Stomach (tissue), 8 donors: ENCODE measurements at regions not wholly inside any gene's neighbourhood (a gene's known extent, or its start where the extent isn't known, plus 50 kb on each side); places are given as distances from the start of the nearest gene placed in this dataset.
"Not testable (repeated sequence)": the region's sequence is repeated elsewhere in the genome, so short reads cannot be mapped to it uniquely, and the experiment has no call there.

Experiments used
- DNase-seq, 2 donors: peaks; one replicate each; pipeline versions ENCODE4 v3.0.0 to v3.0.0-alpha.2; 2013 to 2019
- H3K27ac ChIP-seq, 5 donors: fragments of 200-600 bp in 4 of 5; sonication (generic) in 4 of 5; one replicate each; pipeline ENCODE4 v1.5.1; 2013 to 2019; ENCODE audit warnings: mild to moderate bottlenecking in 1 of 5, moderate library complexity in 1 of 5
- H3K27me3 ChIP-seq, 3 donors: fragments of 200-600 bp; sonication (generic); one replicate each; pipeline ENCODE4 v1.5.1; 2017 to 2019; ENCODE audit warnings: mixed run types in 1 of 3
- H3K36me3 ChIP-seq, 4 donors: fragments of 200-600 bp; sonication (generic); 1 replicate in 3 of 4; 2 replicates in 1 of 4; pipeline ENCODE4 v1.5.1; 2016 to 2019
- H3K4me1 ChIP-seq, 4 donors: fragments of 200-600 bp; sonication (generic); one replicate each; pipeline ENCODE4 v1.5.1; 2016 to 2019
- H3K4me3 ChIP-seq, 4 donors: fragments of 200-600 bp; sonication (generic) in 3 of 4; one replicate each; pipeline ENCODE4 v1.5.1; 2016 to 2019; ENCODE audit warnings: mild to moderate bottlenecking in 1 of 4
- H3K9me3 ChIP-seq, 4 donors: fragments of 200-600 bp; sonication (generic); one replicate each; pipeline ENCODE4 v1.5.1; 2016 to 2019
- EP300 ChIP-seq: sonication (generic); formaldehyde crosslinking; IDR thresholded peaks from one replicate; pipeline ENCODE4 v1.6.1; 2017; ENCODE audit warnings: antibody characterized with exemption
- POLR2A ChIP-seq, 4 donors: fragments of 450-650 bp; IDR thresholded peaks; one replicate each; pipeline ENCODE4 v1.6.1; 2016; ENCODE audit warnings: antibody characterized with exemption in 4 of 4, control low read depth in 2 of 4, mild to moderate bottlenecking in 1 of 4, moderate library complexity in 1 of 4
- POLR2AphosphoS5 ChIP-seq, 3 donors: sonication (generic); formaldehyde crosslinking; IDR thresholded peaks; one replicate each; pipeline ENCODE4 v1.6.1; 2016; ENCODE audit warnings: antibody characterized with exemption in 3 of 3
- WGBS, 5 donors: extraction: QIAGEN DNeasy Blood & Tissue Kit in 3 of 5; methylation state at CpG; one replicate each; pipeline versions ENCODE4 v1.1.5 to v1.1.7; 2013 to 2018; 5-methylcytosine and 5-hydroxymethylcytosine counted together
- intact Hi-C: fragments of 100-400 bp; cut with DNase I; formaldehyde crosslinking; loops from one replicate; pipeline ENCODE4 v1.15.1; 2023; ENCODE audit warnings: low total_unique reads
- TF ChIP-seq, protein P1 (sequence below), 7 experiments: fragments of 450-650 bp in 4 of 7; fragments of 200-600 bp in 3 of 7; sonication (generic) in 3 of 7; IDR thresholded peaks; one replicate each; pipeline ENCODE4 v1.5.1; 2016 to 2019; ENCODE audit warnings: antibody characterized with exemption in 7 of 7, control low read depth in 2 of 7, mild to moderate bottlenecking in 1 of 7
- donor health status: healthy with polysubstance abuse.
- donor health status: Bipolar disorder and iron deficiency.
- donor health status: healthy.

DNA sequence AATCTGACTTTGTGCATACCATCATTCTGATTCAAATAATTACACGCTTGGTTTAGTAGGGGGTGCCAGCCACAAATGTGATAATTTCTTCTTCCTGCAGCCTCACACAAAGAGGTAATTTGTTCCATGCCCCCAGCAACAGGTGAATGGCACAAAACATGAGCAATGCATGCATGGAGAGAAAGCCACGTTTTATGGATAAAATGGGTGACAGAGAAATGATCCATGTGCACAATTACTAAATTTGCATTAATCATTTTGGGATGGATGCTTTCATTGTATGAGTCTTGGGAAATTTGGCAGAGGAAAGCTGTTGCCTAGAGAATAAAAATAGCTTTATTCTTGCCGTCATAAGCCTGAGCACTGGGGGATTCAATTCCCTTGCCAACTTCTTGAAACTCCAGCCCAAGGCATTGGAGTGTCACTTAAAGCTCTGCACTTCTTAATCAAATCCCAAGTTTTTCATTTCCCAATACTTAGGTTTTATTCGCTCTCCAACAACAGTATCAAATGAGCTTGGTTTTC is 411.6 kb downstream of the GBE1 start:
- TF ChIP-seq EP300 (no peak), POLR2A (IDR thresholded peaks at IDR 0.05) (no peak), POLR2AphosphoS5 (IDR thresholded peaks at IDR 0.05) (no peak)
- TF ChIP-seq, protein P1, sequence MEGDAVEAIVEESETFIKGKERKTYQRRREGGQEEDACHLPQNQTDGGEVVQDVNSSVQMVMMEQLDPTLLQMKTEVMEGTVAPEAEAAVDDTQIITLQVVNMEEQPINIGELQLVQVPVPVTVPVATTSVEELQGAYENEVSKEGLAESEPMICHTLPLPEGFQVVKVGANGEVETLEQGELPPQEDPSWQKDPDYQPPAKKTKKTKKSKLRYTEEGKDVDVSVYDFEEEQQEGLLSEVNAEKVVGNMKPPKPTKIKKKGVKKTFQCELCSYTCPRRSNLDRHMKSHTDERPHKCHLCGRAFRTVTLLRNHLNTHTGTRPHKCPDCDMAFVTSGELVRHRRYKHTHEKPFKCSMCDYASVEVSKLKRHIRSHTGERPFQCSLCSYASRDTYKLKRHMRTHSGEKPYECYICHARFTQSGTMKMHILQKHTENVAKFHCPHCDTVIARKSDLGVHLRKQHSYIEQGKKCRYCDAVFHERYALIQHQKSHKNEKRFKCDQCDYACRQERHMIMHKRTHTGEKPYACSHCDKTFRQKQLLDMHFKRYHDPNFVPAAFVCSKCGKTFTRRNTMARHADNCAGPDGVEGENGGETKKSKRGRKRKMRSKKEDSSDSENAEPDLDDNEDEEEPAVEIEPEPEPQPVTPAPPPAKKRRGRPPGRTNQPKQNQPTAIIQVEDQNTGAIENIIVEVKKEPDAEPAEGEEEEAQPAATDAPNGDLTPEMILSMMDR (IDR thresholded peaks at IDR 0.05) = no peak
- intact Hi-C loops = no loop called here
- no peak for DNase-seq

DNA sequence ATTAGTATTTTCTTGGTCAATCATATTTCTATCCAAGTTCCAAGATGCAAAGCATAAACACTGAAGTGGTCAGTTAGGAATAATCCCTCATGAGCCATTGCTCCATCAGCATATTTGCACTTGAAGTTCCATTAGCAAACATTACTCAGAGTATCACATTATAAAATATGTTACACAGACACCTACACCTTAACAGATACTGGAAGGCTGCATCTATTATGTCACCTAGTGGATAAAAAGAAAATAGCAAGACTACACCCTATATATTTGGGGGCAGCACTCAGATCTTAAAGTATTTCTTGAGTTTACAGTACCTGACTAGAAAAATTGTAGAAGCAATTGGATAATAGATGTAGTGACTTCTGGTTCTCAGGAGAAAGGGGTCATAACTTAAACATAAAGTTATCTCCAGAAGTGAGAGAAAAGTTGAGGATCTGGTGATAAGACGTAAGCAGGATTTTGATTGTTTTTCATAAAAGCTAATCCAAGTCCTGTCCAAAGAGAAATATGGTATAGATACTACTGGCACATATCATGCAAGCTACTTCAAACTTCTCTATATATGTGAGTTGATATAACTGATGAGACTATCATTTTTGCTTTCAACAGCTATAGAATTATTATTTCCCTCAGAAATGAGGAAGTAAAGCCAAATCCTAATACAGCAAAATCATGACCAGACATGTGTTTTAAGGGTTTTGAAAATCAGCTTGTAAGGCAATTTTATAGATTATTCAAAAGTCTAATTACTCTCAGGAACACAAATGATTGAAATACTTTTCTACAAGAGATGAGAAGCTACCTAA is 422.2 kb downstream of the GBE1 start:
- TF ChIP-seq POLR2AphosphoS5 (IDR thresholded peaks at IDR 0.05) = no peak
- TF ChIP-seq, protein P1 (IDR thresholded peaks at IDR 0.05) = peak in 1 of 7 experiments; percentile 27
- H3K4me3 ChIP-seq = no peak overlapping the region
- H3K4me1 ChIP-seq = no peaks in the 10 kb centered on the region
- no peaks in the 10 kb centered on the region for H3K27me3 ChIP-seq
- no peaks in the 10 kb centered on the region for H3K9me3 ChIP-seq
- H3K27ac ChIP-seq = no peak overlapping the region
- intact Hi-C loops = no loop called here
- no peaks in the 10 kb centered on the region for H3K36me3 ChIP-seq
- peak in 1 of 2 donors; percentile 7 for DNase-seq
- WGBS, 5 donors = 70 to 92% (median 78%) methylated on average over 1 of the region's 1 CpG

More for the DNA sequence above, 411.6 kb downstream of the GBE1 start:
- H3K36me3 ChIP-seq = no peaks in the 10 kb centered on the region
- H3K27me3 ChIP-seq = no peaks in the 10 kb centered on the region
- no peaks in the 10 kb centered on the region for H3K9me3 ChIP-seq
- no peak overlapping the region for H3K4me3 ChIP-seq
- no peak overlapping the region for H3K27ac ChIP-seq
- no peaks in the 10 kb centered on the region for H3K4me1 ChIP-seq
- 62 to 76% (median 73%) methylated on average over 4 of the region's 4 CpGs for WGBS, 5 donors

DNA sequence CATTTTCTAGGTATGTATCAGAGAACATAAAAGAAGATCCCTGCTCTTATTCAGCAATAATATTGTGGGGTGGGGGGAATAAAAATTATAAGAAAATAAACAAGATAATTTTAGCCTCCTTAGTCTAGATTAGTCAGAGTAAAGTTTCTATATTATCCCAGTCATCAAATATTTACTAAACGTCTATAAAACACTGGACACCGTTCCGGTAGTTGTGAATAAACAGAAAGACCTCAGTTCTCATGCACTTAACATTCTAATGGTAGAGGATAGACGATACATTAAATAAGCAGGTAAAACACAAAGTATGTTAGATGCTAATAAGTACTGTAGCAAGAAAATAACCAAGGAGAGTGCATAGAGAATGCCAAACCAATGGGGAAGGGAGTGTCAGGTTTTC is 425.0 kb downstream of the GBE1 start:
- Histone ChIP-seq H3K27me3 (no peaks in the 10 kb centered on the region), H3K36me3 (no peaks in the 10 kb centered on the region), H3K4me1 (no peaks in the 10 kb centered on the region), H3K9me3 (no peaks in the 10 kb centered on the region), H3K27ac (no peak overlapping the region), H3K4me3 (no peak overlapping the region)
- TF ChIP-seq EP300 (no peak), POLR2A (IDR thresholded peaks at IDR 0.05) (no peak), POLR2AphosphoS5 (IDR thresholded peaks at IDR 0.05) (no peak)
- TF ChIP-seq, protein P1 (IDR thresholded peaks at IDR 0.05) = no peak
- 28 to 51% (median 33%) methylated on average over 4 of the region's 4 CpGs for WGBS, 5 donors
- intact Hi-C loops = no loop called here
- DNase-seq = no peak

DNA sequence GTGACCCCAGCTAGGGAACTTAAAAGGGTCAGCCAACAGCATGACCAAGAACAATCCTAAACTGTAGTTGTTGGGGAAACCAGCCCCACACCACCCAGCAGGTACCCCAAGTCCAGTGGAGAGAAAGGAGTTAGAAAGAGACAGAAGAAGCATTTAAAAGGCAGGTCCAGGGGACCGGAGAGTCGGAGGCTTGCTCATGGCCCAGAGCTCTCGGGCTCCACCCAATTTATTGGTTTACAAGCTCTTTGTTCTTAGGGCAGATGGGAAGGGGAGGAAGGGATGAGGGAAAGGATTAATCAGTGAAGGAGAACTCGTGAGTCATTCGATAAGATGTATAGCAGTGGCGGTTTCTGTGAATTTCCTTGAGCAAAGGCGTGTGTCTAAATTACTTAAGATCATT is 431.6 kb downstream of the GBE1 start:
- H3K4me1 ChIP-seq, DNase-seq, H3K27me3 ChIP-seq, intact Hi-C loops, H3K27ac ChIP-seq, H3K4me3 ChIP-seq, H3K9me3 ChIP-seq, H3K36me3 ChIP-seq: not testable (repeated sequence)
- 85 to 92% (median 89%) methylated on average over 7 of the region's 7 CpGs for WGBS, 5 donors

DNA sequence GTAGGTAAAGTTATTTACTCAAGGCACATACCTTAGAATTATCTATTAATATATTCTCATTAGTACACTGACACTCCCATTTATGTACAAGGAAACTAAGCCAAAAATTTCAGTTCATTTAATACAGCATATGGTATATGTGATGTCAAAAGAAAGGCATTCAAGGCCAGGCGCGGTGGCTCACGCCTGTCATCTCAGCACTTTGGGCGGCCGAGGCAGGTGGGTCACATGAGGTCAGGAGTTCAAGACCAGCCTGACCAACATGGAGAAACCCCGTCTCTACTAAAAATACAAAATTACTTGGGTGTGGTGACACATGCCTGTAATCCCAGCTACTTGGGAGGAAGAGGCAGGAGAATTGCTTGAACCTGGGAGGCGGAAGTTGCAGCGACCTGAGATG is 435.2 kb downstream of the GBE1 start:
- Histone ChIP-seq H3K27ac (no peak overlapping the region), H3K27me3 (no peaks in the 10 kb centered on the region), H3K4me3 (no peak overlapping the region), H3K4me1 (no peaks in the 10 kb centered on the region), H3K36me3 (no peaks in the 10 kb centered on the region), H3K9me3 (no peaks in the 10 kb centered on the region)
- DNase-seq = no peak
- WGBS, 5 donors = 87 to 96% (median 89%) methylated on average over 8 of the region's 8 CpGs
- intact Hi-C loops = no loop called here
- TF ChIP-seq POLR2AphosphoS5 (IDR thresholded peaks at IDR 0.05) (no peak), POLR2A (IDR thresholded peaks at IDR 0.05) (no peak), EP300 (no peak)
